ENCODE measurements at regions not wholly inside any gene's neighbourhood (a gene's known extent, or its start where the extent isn't known, plus 50 kb on each side); places are given as distances from the start of the nearest gene placed in this dataset.

DNA sequence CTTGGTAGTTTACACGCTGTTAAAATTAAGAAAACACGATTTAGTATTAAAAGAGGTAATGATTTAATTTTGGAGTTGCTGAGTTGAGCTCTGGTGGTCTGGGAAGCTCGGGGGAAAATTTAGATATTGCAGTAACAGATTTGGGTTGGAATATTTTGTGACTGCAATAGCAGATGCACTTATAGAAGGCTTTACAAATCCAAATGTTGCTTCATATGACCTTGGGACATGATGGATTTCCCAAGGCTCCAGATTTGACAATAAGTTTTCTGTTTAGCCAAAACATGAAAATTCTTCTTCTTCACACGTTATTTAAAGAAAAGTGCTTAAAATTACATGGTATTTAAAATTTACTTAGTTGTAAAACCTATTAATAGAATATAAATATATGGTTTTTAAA, 302.0 kb downstream of the SPRY1 start (continued):
- TF ChIP-seq, protein P1, sequence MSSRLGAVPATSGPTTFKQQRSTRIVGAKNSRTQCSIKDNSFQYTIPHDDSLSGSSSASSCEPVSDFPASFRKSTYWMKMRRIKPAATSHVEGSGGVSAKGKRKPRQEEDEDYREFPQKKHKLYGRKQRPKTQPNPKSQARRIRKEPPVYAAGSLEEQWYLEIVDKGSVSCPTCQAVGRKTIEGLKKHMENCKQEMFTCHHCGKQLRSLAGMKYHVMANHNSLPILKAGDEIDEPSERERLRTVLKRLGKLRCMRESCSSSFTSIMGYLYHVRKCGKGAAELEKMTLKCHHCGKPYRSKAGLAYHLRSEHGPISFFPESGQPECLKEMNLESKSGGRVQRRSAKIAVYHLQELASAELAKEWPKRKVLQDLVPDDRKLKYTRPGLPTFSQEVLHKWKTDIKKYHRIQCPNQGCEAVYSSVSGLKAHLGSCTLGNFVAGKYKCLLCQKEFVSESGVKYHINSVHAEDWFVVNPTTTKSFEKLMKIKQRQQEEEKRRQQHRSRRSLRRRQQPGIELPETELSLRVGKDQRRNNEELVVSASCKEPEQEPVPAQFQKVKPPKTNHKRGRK (CRISPR knock-in tag; IDR thresholded peaks at IDR 0.05; ENCODE audit: borderline replicate concordance): no peak
- TF ChIP-seq CREB1 (CRISPR knock-in tag; IDR thresholded peaks at IDR 0.05): no peak
- TF ChIP-seq SOX15 (CRISPR knock-in tag; IDR thresholded peaks at IDR 0.05): no peak
- no peak for TF ChIP-seq RORB (CRISPR knock-in tag; IDR thresholded peaks at IDR 0.05)

DNA sequence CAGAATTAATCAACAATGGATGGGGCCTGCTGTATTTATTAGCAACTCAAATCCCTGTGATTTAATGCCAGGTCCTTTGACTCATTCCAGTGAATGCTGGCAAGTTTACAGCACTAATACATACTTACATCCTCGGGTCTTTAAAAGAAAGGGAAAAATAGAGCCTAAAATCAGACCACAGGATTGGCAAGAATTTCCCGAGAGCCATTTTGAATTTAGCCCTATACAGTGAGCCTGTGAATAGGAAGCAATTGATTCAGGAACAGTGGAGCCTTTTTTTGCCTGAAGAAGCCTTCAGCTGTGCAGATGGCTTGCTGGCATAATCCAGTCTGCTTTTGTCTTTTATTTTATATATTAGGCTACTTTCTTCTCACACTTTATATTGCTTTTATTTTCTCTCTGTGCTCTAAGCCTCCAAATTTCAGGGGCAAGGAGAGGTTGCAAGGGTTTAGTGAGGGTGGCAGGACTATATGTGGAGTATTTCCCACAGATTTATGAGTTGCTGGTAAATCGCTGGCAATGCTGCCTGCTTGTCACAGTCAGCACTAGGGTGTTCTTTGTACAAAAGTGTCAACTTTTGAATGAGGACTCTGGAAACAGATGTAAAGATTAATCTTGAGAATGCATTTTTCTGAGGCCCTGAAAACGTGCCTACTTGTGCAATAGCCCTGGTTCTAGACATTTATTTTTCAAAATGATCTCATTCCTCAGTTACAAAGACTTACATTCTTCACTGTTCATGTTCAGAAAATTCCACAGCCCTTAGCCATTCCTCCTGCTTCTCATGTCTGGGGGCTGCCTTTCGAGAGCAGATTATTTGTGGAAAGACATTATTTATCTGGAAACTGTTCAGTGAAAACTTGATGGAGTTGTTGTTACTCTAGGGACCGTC, 303.5 kb downstream of the SPRY1 start:
- ChIA-PET POLR2A (no interaction called here), CTCF (no interaction called here)
- Mint-ChIP-seq H3K27ac (no peak overlapping the region), H3K27me3 (ENCODE audit: low read depth) (no peaks in the 10 kb centered on the region), H3K9me3 (peaks cover 21% of the 10 kb centered on the region; the same call in 1 of the 2 replicates), H3K36me3 (no peaks in the 10 kb centered on the region), H3K4me1 (no peaks in the 10 kb centered on the region), H3K4me3 (no peak overlapping the region)
- no peak for DNase-seq (ENCODE audit: low spot score)
- ATAC-seq: no peak
- TF ChIP-seq NFE2L1 (CRISPR knock-in tag; IDR thresholded peaks at IDR 0.05) (no peak), RORB (CRISPR knock-in tag; IDR thresholded peaks at IDR 0.05) (no peak), TCF7 (CRISPR knock-in tag; IDR thresholded peaks at IDR 0.05; ENCODE audit: low read depth) (no peak), SP1 (CRISPR knock-in tag; conservative IDR thresholded peaks at IDR 0.05) (no peak), ZNF121 (CRISPR knock-in tag; IDR thresholded peaks at IDR 0.05) (no peak), NR1H2 (CRISPR knock-in tag; IDR thresholded peaks at IDR 0.05) (no peak), ZNF317 (CRISPR knock-in tag; IDR thresholded peaks at IDR 0.05; ENCODE audit: borderline replicate concordance, low read depth) (no peak), FOXP1 (CRISPR knock-in tag; IDR thresholded peaks at IDR 0.05; ENCODE audit: borderline replicate concordance) (no peak), ZBTB21 (CRISPR knock-in tag; IDR thresholded peaks at IDR 0.05; ENCODE audit: borderline replicate concordance) (no peak)
- TF ChIP-seq, protein P2, sequence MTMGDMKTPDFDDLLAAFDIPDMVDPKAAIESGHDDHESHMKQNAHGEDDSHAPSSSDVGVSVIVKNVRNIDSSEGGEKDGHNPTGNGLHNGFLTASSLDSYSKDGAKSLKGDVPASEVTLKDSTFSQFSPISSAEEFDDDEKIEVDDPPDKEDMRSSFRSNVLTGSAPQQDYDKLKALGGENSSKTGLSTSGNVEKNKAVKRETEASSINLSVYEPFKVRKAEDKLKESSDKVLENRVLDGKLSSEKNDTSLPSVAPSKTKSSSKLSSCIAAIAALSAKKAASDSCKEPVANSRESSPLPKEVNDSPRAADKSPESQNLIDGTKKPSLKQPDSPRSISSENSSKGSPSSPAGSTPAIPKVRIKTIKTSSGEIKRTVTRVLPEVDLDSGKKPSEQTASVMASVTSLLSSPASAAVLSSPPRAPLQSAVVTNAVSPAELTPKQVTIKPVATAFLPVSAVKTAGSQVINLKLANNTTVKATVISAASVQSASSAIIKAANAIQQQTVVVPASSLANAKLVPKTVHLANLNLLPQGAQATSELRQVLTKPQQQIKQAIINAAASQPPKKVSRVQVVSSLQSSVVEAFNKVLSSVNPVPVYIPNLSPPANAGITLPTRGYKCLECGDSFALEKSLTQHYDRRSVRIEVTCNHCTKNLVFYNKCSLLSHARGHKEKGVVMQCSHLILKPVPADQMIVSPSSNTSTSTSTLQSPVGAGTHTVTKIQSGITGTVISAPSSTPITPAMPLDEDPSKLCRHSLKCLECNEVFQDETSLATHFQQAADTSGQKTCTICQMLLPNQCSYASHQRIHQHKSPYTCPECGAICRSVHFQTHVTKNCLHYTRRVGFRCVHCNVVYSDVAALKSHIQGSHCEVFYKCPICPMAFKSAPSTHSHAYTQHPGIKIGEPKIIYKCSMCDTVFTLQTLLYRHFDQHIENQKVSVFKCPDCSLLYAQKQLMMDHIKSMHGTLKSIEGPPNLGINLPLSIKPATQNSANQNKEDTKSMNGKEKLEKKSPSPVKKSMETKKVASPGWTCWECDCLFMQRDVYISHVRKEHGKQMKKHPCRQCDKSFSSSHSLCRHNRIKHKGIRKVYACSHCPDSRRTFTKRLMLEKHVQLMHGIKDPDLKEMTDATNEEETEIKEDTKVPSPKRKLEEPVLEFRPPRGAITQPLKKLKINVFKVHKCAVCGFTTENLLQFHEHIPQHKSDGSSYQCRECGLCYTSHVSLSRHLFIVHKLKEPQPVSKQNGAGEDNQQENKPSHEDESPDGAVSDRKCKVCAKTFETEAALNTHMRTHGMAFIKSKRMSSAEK (CRISPR knock-in tag; IDR thresholded peaks at IDR 0.05; ENCODE audit: borderline replicate concordance): no peak
- TF ChIP-seq, protein P3, sequence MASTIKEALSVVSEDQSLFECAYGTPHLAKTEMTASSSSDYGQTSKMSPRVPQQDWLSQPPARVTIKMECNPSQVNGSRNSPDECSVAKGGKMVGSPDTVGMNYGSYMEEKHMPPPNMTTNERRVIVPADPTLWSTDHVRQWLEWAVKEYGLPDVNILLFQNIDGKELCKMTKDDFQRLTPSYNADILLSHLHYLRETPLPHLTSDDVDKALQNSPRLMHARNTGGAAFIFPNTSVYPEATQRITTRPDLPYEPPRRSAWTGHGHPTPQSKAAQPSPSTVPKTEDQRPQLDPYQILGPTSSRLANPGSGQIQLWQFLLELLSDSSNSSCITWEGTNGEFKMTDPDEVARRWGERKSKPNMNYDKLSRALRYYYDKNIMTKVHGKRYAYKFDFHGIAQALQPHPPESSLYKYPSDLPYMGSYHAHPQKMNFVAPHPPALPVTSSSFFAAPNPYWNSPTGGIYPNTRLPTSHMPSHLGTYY (CRISPR knock-in tag; IDR thresholded peaks at IDR 0.05): no peak
- TF ChIP-seq, protein P4, sequence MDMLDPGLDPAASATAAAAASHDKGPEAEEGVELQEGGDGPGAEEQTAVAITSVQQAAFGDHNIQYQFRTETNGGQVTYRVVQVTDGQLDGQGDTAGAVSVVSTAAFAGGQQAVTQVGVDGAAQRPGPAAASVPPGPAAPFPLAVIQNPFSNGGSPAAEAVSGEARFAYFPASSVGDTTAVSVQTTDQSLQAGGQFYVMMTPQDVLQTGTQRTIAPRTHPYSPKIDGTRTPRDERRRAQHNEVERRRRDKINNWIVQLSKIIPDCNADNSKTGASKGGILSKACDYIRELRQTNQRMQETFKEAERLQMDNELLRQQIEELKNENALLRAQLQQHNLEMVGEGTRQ (CRISPR knock-in tag; IDR thresholded peaks at IDR 0.05): no peak
- TF ChIP-seq, protein P5, sequence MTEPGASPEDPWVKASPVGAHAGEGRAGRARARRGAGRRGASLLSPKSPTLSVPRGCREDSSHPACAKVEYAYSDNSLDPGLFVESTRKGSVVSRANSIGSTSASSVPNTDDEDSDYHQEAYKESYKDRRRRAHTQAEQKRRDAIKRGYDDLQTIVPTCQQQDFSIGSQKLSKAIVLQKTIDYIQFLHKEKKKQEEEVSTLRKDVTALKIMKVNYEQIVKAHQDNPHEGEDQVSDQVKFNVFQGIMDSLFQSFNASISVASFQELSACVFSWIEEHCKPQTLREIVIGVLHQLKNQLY (CRISPR knock-in tag; IDR thresholded peaks at IDR 0.05): no peak
- TF ChIP-seq, protein P6, sequence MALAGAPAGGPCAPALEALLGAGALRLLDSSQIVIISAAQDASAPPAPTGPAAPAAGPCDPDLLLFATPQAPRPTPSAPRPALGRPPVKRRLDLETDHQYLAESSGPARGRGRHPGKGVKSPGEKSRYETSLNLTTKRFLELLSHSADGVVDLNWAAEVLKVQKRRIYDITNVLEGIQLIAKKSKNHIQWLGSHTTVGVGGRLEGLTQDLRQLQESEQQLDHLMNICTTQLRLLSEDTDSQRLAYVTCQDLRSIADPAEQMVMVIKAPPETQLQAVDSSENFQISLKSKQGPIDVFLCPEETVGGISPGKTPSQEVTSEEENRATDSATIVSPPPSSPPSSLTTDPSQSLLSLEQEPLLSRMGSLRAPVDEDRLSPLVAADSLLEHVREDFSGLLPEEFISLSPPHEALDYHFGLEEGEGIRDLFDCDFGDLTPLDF (CRISPR knock-in tag; IDR thresholded peaks at IDR 0.05): no peak
- TF ChIP-seq, protein P7, sequence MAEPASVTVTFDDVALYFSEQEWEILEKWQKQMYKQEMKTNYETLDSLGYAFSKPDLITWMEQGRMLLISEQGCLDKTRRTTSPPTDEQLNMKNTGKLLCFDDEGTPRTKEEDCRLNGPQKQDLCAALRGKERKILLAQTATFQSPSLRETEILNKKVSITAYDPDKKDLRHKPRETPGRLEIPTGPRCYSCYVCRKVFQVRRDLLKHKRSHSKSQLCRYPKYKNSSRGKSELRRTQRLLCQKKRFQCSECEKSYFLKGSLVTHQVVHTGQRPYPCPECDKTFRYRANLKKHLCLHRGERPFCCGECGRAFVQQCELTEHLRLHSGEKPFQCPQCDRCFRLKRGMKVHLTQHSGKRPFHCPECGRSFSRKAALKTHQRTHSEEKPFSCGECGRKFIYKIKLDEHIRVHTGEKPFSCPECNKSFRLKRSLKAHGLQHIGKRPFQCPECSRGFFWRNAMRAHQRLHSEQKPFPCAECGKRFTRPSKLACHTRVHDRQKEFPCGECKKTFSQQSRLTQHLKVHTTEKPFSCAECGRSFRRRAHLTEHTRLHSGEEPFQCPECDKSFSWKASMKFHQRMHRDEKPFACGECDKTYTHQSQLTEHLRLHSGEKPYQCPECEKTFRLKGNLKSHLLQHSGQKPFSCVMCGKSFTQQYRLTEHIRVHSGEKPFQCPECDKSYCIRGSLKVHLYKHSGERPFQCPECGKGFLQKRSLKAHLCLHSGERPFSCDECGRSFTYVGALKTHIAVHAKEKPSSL (CRISPR knock-in tag; conservative IDR thresholded peaks at IDR 0.05): no peak
- TF ChIP-seq, protein P1 (CRISPR knock-in tag; IDR thresholded peaks at IDR 0.05; ENCODE audit: borderline replicate concordance): no peak
- TF ChIP-seq, protein P8, sequence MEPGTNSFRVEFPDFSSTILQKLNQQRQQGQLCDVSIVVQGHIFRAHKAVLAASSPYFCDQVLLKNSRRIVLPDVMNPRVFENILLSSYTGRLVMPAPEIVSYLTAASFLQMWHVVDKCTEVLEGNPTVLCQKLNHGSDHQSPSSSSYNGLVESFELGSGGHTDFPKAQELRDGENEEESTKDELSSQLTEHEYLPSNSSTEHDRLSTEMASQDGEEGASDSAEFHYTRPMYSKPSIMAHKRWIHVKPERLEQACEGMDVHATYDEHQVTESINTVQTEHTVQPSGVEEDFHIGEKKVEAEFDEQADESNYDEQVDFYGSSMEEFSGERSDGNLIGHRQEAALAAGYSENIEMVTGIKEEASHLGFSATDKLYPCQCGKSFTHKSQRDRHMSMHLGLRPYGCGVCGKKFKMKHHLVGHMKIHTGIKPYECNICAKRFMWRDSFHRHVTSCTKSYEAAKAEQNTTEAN (CRISPR knock-in tag; IDR thresholded peaks at IDR 0.05): no peak

Measured in WTC11 (cell line).